Esophagus squamous epithelium (tissue), 5 donors: ENCODE measurements at regions not wholly inside any gene's neighbourhood (a gene's known extent, or its start where the extent isn't known, plus 50 kb on each side); places are given as distances from the start of the nearest gene placed in this dataset.

Source experiments
- DNase-seq: peaks from one replicate; lab custom pipeline; 2025; lab: John Stamatoyannopoulos, UW
- H3K27ac ChIP-seq, 4 donors: fragments of 200-600 bp; sonication (generic); one replicate each; pipeline ENCODE4 v1.5.1; 2016 to 2019; ENCODE audit warnings: mild to moderate bottlenecking in 1 of 4
- H3K27me3 ChIP-seq, 4 donors: fragments of 200-600 bp; sonication (generic); 1 replicate in 3 of 4; 2 replicates in 1 of 4; pipeline versions ENCODE4 v1.5.1 to v1.6.0; 2017 to 2021; ENCODE audit warnings: antibody characterized with exemption in 1 of 4
- H3K36me3 ChIP-seq, 3 donors: fragments of 200-600 bp; sonication (generic); one replicate each; pipeline ENCODE4 v1.5.1; 2016 to 2019
- H3K4me1 ChIP-seq, 3 donors: fragments of 200-600 bp; sonication (generic); one replicate each; pipeline ENCODE4 v1.5.1; 2017 to 2019
- H3K4me3 ChIP-seq, 4 donors: fragments of 200-600 bp; sonication (generic); 1 replicate in 3 of 4; 2 replicates in 1 of 4; pipeline ENCODE4 v1.5.1; 2016 to 2019; ENCODE audit warnings: mild to moderate bottlenecking in 2 of 4, moderate library complexity in 1 of 4
- H3K9me3 ChIP-seq, 3 donors: fragments of 200-600 bp; sonication (generic); one replicate each; pipeline ENCODE4 v1.5.1; 2016 to 2019
- CTCF ChIP-seq, 6 experiments: fragments of 450-650 bp in 4 of 6; fragments of 200-600 bp in 2 of 6; sonication (generic) in 2 of 6; IDR thresholded peaks; one replicate each; pipeline ENCODE4 v1.5.1; 2016 to 2019; ENCODE audit warnings: antibody characterized with exemption in 6 of 6, mild to moderate bottlenecking in 4 of 6, moderate library complexity in 4 of 6
- POLR2A ChIP-seq, 4 donors: fragments of 450-650 bp; IDR thresholded peaks; one replicate each; pipeline ENCODE4 v1.6.1; 2017; ENCODE audit warnings: antibody characterized with exemption in 4 of 4, mild to moderate bottlenecking in 4 of 4, moderate library complexity in 3 of 4
- WGBS, 2 donors: methylation state at CpG; one replicate each; pipeline ENCODE4 v1.1.5; 2018; 5-methylcytosine and 5-hydroxymethylcytosine counted together
- intact Hi-C: fragments of 100-400 bp; cut with DNase I; formaldehyde crosslinking; loops from one replicate; pipeline ENCODE4 v1.15.0; 2022
- donor health status: DM: yes; HTN: yes; CAD: no.

- Histone ChIP-seq H3K27me3 (peaks cover 0 to 5% (median 0%) of the 10 kb centered on the region in 4 donors), H3K9me3 (no peaks in the 10 kb centered on the region), H3K4me1 (no peaks in the 10 kb centered on the region), H3K4me3 (no peak overlapping the region), H3K36me3 (no peaks in the 10 kb centered on the region), H3K27ac (no peak overlapping the region)
- DNase-seq: no peak
- TF ChIP-seq POLR2A (IDR thresholded peaks at IDR 0.05): no peak
- TF ChIP-seq CTCF (IDR thresholded peaks at IDR 0.05): no peak
- 80 to 95% methylated on average over 1 to 3 of the region's 10 CpGs for WGBS, 2 donors
- intact Hi-C loops: no loop called here
Measured at GRCh38 chr11:70836071-70836470, 416.3 kb downstream of the SHANK2 start.

GRCh38 chr11:70838198-70838597 is 414.2 kb downstream of the SHANK2 start:
- no peak overlapping the region for H3K27ac ChIP-seq
- no peaks in the 10 kb centered on the region for H3K9me3 ChIP-seq
- no peak for TF ChIP-seq POLR2A (IDR thresholded peaks at IDR 0.05)
- TF ChIP-seq CTCF (IDR thresholded peaks at IDR 0.05): no peak
- WGBS, 2 donors: 80 to 88% methylated on average over 3 of the region's 3 CpGs
- intact Hi-C loops: no loop called here
- no peaks in the 10 kb centered on the region for H3K27me3 ChIP-seq
- H3K4me1 ChIP-seq: no peaks in the 10 kb centered on the region
- no peak overlapping the region for H3K4me3 ChIP-seq
- no peaks in the 10 kb centered on the region for H3K36me3 ChIP-seq
- no peak for DNase-seq

- Histone ChIP-seq H3K36me3 (no peaks in the 10 kb centered on the region), H3K4me3 (no peak overlapping the region), H3K27ac (no peak overlapping the region), H3K4me1 (no peaks in the 10 kb centered on the region), H3K27me3 (no peaks in the 10 kb centered on the region), H3K9me3 (no peaks in the 10 kb centered on the region)
- TF ChIP-seq POLR2A (IDR thresholded peaks at IDR 0.05): no peak
- TF ChIP-seq CTCF (IDR thresholded peaks at IDR 0.05): no peak
- DNase-seq: no peak
- intact Hi-C loops: no loop called here
- 92 to 95% methylated on average over 9 to 10 of the region's 10 CpGs for WGBS, 2 donors
Measured at GRCh38 chr11:70839851-70840250, 412.5 kb downstream of the SHANK2 start.

GRCh38 chr11:70841264-70841663 is 411.1 kb downstream of the SHANK2 start:
- Histone ChIP-seq H3K4me3 (no peak overlapping the region), H3K27ac (no peak overlapping the region), H3K27me3 (no peaks in the 10 kb centered on the region), H3K9me3 (no peaks in the 10 kb centered on the region), H3K36me3 (no peaks in the 10 kb centered on the region), H3K4me1 (no peaks in the 10 kb centered on the region)
- intact Hi-C loops: no loop called here
- 85 to 86% methylated on average over 5 of the region's 8 CpGs for WGBS, 2 donors
- TF ChIP-seq POLR2A (IDR thresholded peaks at IDR 0.05): no peak
- no peak for TF ChIP-seq CTCF (IDR thresholded peaks at IDR 0.05)
- no peak for DNase-seq

GRCh38 chr11:70842256-70842655 is 410.1 kb downstream of the SHANK2 start:
- Histone ChIP-seq H3K9me3 (no peaks in the 10 kb centered on the region), H3K27me3 (no peaks in the 10 kb centered on the region), H3K4me1 (no peaks in the 10 kb centered on the region), H3K36me3 (no peaks in the 10 kb centered on the region), H3K27ac (no peak overlapping the region), H3K4me3 (no peak overlapping the region)
- 85 to 89% methylated on average over 2 to 3 of the region's 6 CpGs for WGBS, 2 donors
- TF ChIP-seq CTCF (IDR thresholded peaks at IDR 0.05): no peak
- no peak for TF ChIP-seq POLR2A (IDR thresholded peaks at IDR 0.05)
- no peak for DNase-seq
- intact Hi-C loops: no loop called here
